ENCODE measurements at regions not wholly inside any gene's neighbourhood (a gene's known extent, or its start where the extent isn't known, plus 50 kb on each side); places are given as distances from the start of the nearest gene placed in this dataset.

DNA sequence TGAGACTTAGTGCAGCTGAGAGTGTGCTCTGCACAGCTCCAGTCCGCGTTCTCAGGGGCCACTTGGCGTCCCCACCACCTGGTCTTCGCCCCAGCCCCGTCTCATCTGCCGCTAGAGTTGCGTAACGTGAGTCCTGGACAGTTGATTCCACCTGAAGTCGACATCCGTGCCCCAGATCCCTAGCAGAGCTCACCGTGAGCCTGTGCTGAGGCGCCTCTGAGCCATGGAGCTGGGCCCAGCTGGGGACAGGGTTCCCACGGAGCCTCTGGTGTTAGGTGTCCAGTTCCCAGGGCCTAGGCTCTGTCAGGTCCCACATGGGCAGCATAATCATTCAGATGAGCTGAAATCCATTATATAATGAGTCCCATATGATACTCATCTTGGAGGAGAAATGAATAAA is 147.1 kb upstream of the SOX1 start (continued):
- TF ChIP-seq, protein P1, sequence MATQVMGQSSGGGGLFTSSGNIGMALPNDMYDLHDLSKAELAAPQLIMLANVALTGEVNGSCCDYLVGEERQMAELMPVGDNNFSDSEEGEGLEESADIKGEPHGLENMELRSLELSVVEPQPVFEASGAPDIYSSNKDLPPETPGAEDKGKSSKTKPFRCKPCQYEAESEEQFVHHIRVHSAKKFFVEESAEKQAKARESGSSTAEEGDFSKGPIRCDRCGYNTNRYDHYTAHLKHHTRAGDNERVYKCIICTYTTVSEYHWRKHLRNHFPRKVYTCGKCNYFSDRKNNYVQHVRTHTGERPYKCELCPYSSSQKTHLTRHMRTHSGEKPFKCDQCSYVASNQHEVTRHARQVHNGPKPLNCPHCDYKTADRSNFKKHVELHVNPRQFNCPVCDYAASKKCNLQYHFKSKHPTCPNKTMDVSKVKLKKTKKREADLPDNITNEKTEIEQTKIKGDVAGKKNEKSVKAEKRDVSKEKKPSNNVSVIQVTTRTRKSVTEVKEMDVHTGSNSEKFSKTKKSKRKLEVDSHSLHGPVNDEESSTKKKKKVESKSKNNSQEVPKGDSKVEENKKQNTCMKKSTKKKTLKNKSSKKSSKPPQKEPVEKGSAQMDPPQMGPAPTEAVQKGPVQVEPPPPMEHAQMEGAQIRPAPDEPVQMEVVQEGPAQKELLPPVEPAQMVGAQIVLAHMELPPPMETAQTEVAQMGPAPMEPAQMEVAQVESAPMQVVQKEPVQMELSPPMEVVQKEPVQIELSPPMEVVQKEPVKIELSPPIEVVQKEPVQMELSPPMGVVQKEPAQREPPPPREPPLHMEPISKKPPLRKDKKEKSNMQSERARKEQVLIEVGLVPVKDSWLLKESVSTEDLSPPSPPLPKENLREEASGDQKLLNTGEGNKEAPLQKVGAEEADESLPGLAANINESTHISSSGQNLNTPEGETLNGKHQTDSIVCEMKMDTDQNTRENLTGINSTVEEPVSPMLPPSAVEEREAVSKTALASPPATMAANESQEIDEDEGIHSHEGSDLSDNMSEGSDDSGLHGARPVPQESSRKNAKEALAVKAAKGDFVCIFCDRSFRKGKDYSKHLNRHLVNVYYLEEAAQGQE (IDR thresholded peaks at IDR 0.05; ENCODE audit: low read depth, low read length): no peak
- TF ChIP-seq RCOR1 (conservative IDR thresholded peaks at IDR 0.05; ENCODE audit: low read depth, low read length) (no peak), FOXM1 (IDR thresholded peaks at IDR 0.05; ENCODE audit: low read depth, low read length) (no peak), CBFB (IDR thresholded peaks at IDR 0.05; ENCODE audit: low read depth) (no peak), SUZ12 (IDR thresholded peaks at IDR 0.05; ENCODE audit: unreplicated experiment) (no peak), RB1 (IDR thresholded peaks at IDR 0.05; ENCODE audit: borderline replicate concordance) (no peak), CREB1 (IDR thresholded peaks at IDR 0.05; ENCODE audit: low read depth) (no peak), BACH1 (IDR thresholded peaks at IDR 0.05; ENCODE audit: borderline replicate concordance) (no peak)
- TF ChIP-seq, protein P2, sequence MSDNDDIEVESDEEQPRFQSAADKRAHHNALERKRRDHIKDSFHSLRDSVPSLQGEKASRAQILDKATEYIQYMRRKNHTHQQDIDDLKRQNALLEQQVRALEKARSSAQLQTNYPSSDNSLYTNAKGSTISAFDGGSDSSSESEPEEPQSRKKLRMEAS (IDR thresholded peaks at IDR 0.05; ENCODE audit: low read depth, low read length): no peak
- TF ChIP-seq, protein P3, sequence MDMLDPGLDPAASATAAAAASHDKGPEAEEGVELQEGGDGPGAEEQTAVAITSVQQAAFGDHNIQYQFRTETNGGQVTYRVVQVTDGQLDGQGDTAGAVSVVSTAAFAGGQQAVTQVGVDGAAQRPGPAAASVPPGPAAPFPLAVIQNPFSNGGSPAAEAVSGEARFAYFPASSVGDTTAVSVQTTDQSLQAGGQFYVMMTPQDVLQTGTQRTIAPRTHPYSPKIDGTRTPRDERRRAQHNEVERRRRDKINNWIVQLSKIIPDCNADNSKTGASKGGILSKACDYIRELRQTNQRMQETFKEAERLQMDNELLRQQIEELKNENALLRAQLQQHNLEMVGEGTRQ (IDR thresholded peaks at IDR 0.05; ENCODE audit: borderline replicate concordance, low read depth, low read length): no peak

Measured in GM12878 (cell line).